ENCODE measurements at regions not wholly inside any gene's neighbourhood (a gene's known extent, or its start where the extent isn't known, plus 50 kb on each side); places are given as distances from the start of the nearest gene placed in this dataset.

- Histone ChIP-seq H3K27ac (ENCODE audit: control insufficient read depth, insufficient read depth, low read length) (no peak overlapping the region), H3K4me1 (ENCODE audit: control insufficient read depth, extremely low read depth, insufficient read depth, low read length) (no peaks in the 10 kb centered on the region), H2AFZ (ENCODE audit: control insufficient read depth, low read length) (no peak overlapping the region), H4K20me1 (ENCODE audit: control insufficient read depth, extremely low read depth, insufficient read depth, low read length) (no peaks in the 10 kb centered on the region), H3K27me3 (ENCODE audit: control insufficient read depth, extremely low read depth, insufficient read depth, low read length) (no peaks in the 10 kb centered on the region), H3K9me3 (ENCODE audit: control insufficient read depth, low read depth, low read length) (no peaks in the 10 kb centered on the region), H3K9me1 (ENCODE audit: control insufficient read depth, extremely low read depth, insufficient read depth, low read length) (no peaks in the 10 kb centered on the region), H3K4me2 (ENCODE audit: control insufficient read depth, extremely low read depth, insufficient read depth, low read depth, low read length) (no peak overlapping the region), H3K79me2 (ENCODE audit: control insufficient read depth, insufficient read depth, low read length) (no peaks in the 10 kb centered on the region), H3K9ac (ENCODE audit: control insufficient read depth, extremely low read depth, insufficient read depth, low read length) (no peak overlapping the region), H3K4me3 (ENCODE audit: control insufficient read depth in 2 of 3, extremely low read depth in 1 of 3, insufficient read depth in 2 of 3, low read depth in 1 of 3, low read length in 3 of 3) (no peak overlapping the region), H3K36me3 (ENCODE audit: control insufficient read depth in 2 of 2, extremely low read depth in 1 of 2, insufficient read depth in 2 of 2, low read length in 2 of 2) (no peaks in the 10 kb centered on the region)
- no peak for FAIRE-seq
- TF ChIP-seq EZH2 (IDR thresholded peaks at IDR 0.05; ENCODE audit: low read length) = no peak
- TF ChIP-seq, protein P1, sequence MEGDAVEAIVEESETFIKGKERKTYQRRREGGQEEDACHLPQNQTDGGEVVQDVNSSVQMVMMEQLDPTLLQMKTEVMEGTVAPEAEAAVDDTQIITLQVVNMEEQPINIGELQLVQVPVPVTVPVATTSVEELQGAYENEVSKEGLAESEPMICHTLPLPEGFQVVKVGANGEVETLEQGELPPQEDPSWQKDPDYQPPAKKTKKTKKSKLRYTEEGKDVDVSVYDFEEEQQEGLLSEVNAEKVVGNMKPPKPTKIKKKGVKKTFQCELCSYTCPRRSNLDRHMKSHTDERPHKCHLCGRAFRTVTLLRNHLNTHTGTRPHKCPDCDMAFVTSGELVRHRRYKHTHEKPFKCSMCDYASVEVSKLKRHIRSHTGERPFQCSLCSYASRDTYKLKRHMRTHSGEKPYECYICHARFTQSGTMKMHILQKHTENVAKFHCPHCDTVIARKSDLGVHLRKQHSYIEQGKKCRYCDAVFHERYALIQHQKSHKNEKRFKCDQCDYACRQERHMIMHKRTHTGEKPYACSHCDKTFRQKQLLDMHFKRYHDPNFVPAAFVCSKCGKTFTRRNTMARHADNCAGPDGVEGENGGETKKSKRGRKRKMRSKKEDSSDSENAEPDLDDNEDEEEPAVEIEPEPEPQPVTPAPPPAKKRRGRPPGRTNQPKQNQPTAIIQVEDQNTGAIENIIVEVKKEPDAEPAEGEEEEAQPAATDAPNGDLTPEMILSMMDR (optimal IDR thresholded peaks at IDR 0.05 in 1 of 3, IDR thresholded peaks at IDR 0.05 in 1 of 3, conservative IDR thresholded peaks at IDR 0.05 in 1 of 3; ENCODE audit: extremely low read depth in 1 of 3, insufficient read depth in 2 of 3, low read length in 3 of 3) = no peak
- dilution Hi-C loops (cut with MboI; ENCODE audit: extremely low pct_ligation_motif_present, low sequenced_read_pairs) = no loop called here
- no peak for DNase-seq (ENCODE audit: low read depth, low spot score)
Measured at GRCh38 chr5:67678594-67678993, 482.0 kb upstream of the CD180 start.

DNA sequence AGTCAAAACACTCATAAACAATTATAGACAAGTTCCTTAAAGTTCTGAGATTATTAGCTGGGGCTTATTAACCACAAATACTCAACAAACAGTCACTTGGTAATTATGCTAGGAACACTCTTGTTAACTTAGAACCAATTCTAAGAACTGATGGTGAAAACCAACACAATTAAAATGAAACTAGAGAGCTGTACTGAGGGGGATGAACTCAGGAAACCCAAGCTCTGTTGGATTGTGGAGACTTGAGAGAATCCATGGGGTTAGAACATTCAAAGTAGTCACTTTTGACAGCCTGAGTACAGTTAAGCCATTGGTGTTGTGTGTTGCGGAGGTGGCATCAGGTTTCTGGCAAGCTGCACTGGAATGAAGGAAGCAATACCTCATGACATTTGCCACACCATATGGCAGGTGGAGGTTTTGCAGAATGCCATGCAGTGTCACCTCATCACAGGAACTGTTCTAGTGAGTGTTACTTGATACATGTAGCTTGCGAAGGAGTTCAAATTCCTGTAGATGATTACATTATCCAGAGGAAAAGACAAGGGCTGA lies 480.9 kb upstream of the CD180 start:
- DNase-seq (ENCODE audit: low read depth, low spot score) (no peak), FAIRE-seq (no peak)
- no peaks in the 10 kb centered on the region for H4K20me1 ChIP-seq (ENCODE audit: control insufficient read depth, extremely low read depth, insufficient read depth, low read length)
- no peaks in the 10 kb centered on the region for H3K9me3 ChIP-seq (ENCODE audit: control insufficient read depth, low read depth, low read length)
- H3K4me2 ChIP-seq (ENCODE audit: control insufficient read depth, extremely low read depth, insufficient read depth, low read depth, low read length) = no peak overlapping the region
- H3K36me3 ChIP-seq (ENCODE audit: control insufficient read depth in 2 of 2, extremely low read depth in 1 of 2, insufficient read depth in 2 of 2, low read length in 2 of 2) = no peaks in the 10 kb centered on the region
- no peaks in the 10 kb centered on the region for H3K4me1 ChIP-seq (ENCODE audit: control insufficient read depth, extremely low read depth, insufficient read depth, low read length)
- dilution Hi-C loops (cut with MboI; ENCODE audit: extremely low pct_ligation_motif_present, low sequenced_read_pairs) = no loop called here
- no peaks in the 10 kb centered on the region for H3K9me1 ChIP-seq (ENCODE audit: control insufficient read depth, extremely low read depth, insufficient read depth, low read length)
- H3K4me3 ChIP-seq (ENCODE audit: control insufficient read depth in 2 of 3, extremely low read depth in 1 of 3, insufficient read depth in 2 of 3, low read depth in 1 of 3, low read length in 3 of 3) = no peak overlapping the region
- H3K79me2 ChIP-seq (ENCODE audit: control insufficient read depth, insufficient read depth, low read length) = no peaks in the 10 kb centered on the region
- TF ChIP-seq, protein P1 (optimal IDR thresholded peaks at IDR 0.05 in 1 of 3, IDR thresholded peaks at IDR 0.05 in 1 of 3, conservative IDR thresholded peaks at IDR 0.05 in 1 of 3; ENCODE audit: extremely low read depth in 1 of 3, insufficient read depth in 2 of 3, low read length in 3 of 3) = no peak
- TF ChIP-seq EZH2 (IDR thresholded peaks at IDR 0.05; ENCODE audit: low read length) = no peak
- H2AFZ ChIP-seq (ENCODE audit: control insufficient read depth, low read length) = no peak overlapping the region
- H3K27me3 ChIP-seq (ENCODE audit: control insufficient read depth, extremely low read depth, insufficient read depth, low read length) = no peaks in the 10 kb centered on the region
- H3K27ac ChIP-seq (ENCODE audit: control insufficient read depth, insufficient read depth, low read length) = no peak overlapping the region
- no peak overlapping the region for H3K9ac ChIP-seq (ENCODE audit: control insufficient read depth, extremely low read depth, insufficient read depth, low read length)
